Gastrocnemius medialis (tissue), 4 donors: ENCODE measurements at regions not wholly inside any gene's neighbourhood (a gene's known extent, or its start where the extent isn't known, plus 50 kb on each side); places are given as distances from the start of the nearest gene placed in this dataset.

ENCODE experiments used
- ATAC-seq, 2 donors: fragments of 150-250 bp; one replicate each; pipeline ENCODE4 v1.9.1; 2016
- DNase-seq, 2 donors: peaks; one replicate each; pipeline ENCODE4 v3.0.0-alpha.2; 2019
- H3K27ac ChIP-seq, 4 donors: fragments of 200-600 bp; sonication (generic); 1 replicate in 1 of 4; 2 replicates in 3 of 4; pipeline ENCODE4 v1.5.1; 2016 to 2018; ENCODE audit warnings: mild to moderate bottlenecking in 2 of 4, moderate library complexity in 1 of 4
- H3K27me3 ChIP-seq, 3 donors: fragments of 200-600 bp; sonication (generic) in 2 of 3; 1 replicate in 1 of 3; 2 replicates in 2 of 3; pipeline versions ENCODE4 v1.5.1 to v1.6.0; 2016 to 2019; ENCODE audit warnings: mild to moderate bottlenecking in 1 of 3, moderate library complexity in 1 of 3
- H3K36me3 ChIP-seq, 2 donors: fragments of 200-600 bp; sonication (generic) in 1 of 2; one replicate each; pipeline ENCODE4 v1.5.1; 2017 to 2018
- H3K4me1 ChIP-seq, 2 donors: fragments of 200-600 bp; sonication (generic) in 1 of 2; one replicate each; pipeline ENCODE4 v1.5.1; 2016 to 2017; ENCODE audit warnings: mild to moderate bottlenecking in 2 of 2
- H3K4me3 ChIP-seq, 4 donors: fragments of 200-600 bp; sonication (generic) in 3 of 4; 1 replicate in 1 of 4; 2 replicates in 3 of 4; pipeline ENCODE4 v1.5.1; 2016 to 2019; ENCODE audit warnings: mild to moderate bottlenecking in 2 of 4
- H3K9me3 ChIP-seq, 3 donors: fragments of 200-600 bp; sonication (generic) in 2 of 3; 1 replicate in 1 of 3; 2 replicates in 2 of 3; pipeline ENCODE4 v1.5.1; 2016 to 2019
- POLR2A ChIP-seq, 2 donors: fragments of 450-650 bp; IDR thresholded peaks; one replicate each; pipeline ENCODE4 v1.6.1; 2017; ENCODE audit warnings: antibody characterized with exemption in 2 of 2, mild to moderate bottlenecking in 2 of 2, moderate library complexity in 2 of 2
- in situ Hi-C, 4 donors: fragments of 200-750 bp; cut with MboI; loops; one replicate each; pipeline versions ENCODE4 v1.15.0 to v1.8.0; 2017; ENCODE audit warnings: low sequenced_read_pairs in 4 of 4
- intact Hi-C: fragments of 100-400 bp; cut with DNase I; formaldehyde crosslinking; loops from one replicate; pipeline ENCODE4 v1.15.1; 2023; ENCODE audit warnings: low total_unique reads
- TF ChIP-seq, protein P1 (sequence below), 5 experiments: fragments of 450-650 bp in 3 of 5; fragments of 200-600 bp in 2 of 5; sonication (generic) in 2 of 5; IDR thresholded peaks in 4 of 5; conservative IDR thresholded peaks in 1 of 5; 1 replicate in 4 of 5; 2 replicates in 1 of 5; pipeline ENCODE4 v1.5.1; 2016 to 2019; ENCODE audit warnings: antibody characterized with exemption in 5 of 5, mild to moderate bottlenecking in 3 of 5, moderate library complexity in 3 of 5

DNA sequence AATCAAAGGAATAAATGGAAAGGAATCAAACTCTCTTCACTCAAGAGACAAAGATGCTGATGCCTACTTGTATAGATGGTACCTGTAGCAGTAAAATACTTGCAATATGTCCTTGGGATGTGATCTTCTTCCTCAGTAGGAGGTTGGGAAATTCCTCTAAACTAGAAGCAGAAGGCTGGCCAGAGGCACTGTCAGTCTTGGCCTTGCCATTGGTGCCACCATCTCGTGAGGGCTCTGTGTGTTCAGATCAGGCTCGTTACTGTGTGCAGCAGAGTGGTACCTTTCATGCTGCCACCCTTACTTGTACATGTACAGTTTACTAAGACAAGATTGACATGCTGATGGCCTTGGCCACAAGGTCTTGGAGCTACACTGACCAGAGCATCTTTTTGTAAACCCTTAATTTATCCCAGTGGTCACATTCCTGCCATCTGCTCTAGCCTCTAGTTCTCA is 169.0 kb downstream of the MYCN start:
- in situ Hi-C loops = no loop called here
- H3K27ac ChIP-seq = no peak overlapping the region
- H3K9me3 ChIP-seq = no peaks in the 10 kb centered on the region
- TF ChIP-seq POLR2A (IDR thresholded peaks at IDR 0.05) = no peak
- TF ChIP-seq, protein P1, sequence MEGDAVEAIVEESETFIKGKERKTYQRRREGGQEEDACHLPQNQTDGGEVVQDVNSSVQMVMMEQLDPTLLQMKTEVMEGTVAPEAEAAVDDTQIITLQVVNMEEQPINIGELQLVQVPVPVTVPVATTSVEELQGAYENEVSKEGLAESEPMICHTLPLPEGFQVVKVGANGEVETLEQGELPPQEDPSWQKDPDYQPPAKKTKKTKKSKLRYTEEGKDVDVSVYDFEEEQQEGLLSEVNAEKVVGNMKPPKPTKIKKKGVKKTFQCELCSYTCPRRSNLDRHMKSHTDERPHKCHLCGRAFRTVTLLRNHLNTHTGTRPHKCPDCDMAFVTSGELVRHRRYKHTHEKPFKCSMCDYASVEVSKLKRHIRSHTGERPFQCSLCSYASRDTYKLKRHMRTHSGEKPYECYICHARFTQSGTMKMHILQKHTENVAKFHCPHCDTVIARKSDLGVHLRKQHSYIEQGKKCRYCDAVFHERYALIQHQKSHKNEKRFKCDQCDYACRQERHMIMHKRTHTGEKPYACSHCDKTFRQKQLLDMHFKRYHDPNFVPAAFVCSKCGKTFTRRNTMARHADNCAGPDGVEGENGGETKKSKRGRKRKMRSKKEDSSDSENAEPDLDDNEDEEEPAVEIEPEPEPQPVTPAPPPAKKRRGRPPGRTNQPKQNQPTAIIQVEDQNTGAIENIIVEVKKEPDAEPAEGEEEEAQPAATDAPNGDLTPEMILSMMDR (IDR thresholded peaks at IDR 0.05 in 4 of 5, conservative IDR thresholded peaks at IDR 0.05 in 1 of 5) = no peak
- H3K36me3 ChIP-seq = no peaks in the 10 kb centered on the region
- H3K4me1 ChIP-seq = no peaks in the 10 kb centered on the region
- ATAC-seq (no peak), DNase-seq (no peak)
- intact Hi-C loops = no loop called here
- H3K4me3 ChIP-seq = no peak overlapping the region
- no peaks in the 10 kb centered on the region for H3K27me3 ChIP-seq

DNA sequence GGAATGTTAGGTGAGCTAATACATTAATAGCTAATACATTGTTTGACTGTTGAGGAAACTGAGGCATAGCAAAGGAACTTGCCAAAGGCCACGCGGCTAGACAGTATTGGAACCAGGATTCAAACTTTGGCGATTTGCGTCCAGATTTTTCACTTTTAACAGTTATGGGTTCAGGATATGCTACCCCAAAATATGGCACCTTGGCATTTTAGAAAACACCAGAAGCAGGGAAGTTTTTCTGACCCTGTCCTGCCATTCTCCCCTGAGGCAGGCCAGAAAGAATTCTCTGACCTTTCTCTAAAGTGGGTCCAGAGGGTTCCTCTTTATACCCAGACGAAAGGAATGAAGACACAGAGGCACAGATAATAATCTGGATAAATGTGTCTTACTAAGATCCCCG is 166.9 kb downstream of the MYCN start:
- no peak for TF ChIP-seq POLR2A (IDR thresholded peaks at IDR 0.05)
- TF ChIP-seq, protein P1 (IDR thresholded peaks at IDR 0.05 in 4 of 5, conservative IDR thresholded peaks at IDR 0.05 in 1 of 5) = no peak
- intact Hi-C loops = no loop called here
- H3K27ac ChIP-seq = no peak overlapping the region
- H3K27me3 ChIP-seq = no peaks in the 10 kb centered on the region
- no peak overlapping the region for H3K4me3 ChIP-seq
- no peak for DNase-seq
- no peak for ATAC-seq
- no peaks in the 10 kb centered on the region for H3K36me3 ChIP-seq
- in situ Hi-C loops = no loop called here
- no peaks in the 10 kb centered on the region for H3K9me3 ChIP-seq
- no peaks in the 10 kb centered on the region for H3K4me1 ChIP-seq

DNA sequence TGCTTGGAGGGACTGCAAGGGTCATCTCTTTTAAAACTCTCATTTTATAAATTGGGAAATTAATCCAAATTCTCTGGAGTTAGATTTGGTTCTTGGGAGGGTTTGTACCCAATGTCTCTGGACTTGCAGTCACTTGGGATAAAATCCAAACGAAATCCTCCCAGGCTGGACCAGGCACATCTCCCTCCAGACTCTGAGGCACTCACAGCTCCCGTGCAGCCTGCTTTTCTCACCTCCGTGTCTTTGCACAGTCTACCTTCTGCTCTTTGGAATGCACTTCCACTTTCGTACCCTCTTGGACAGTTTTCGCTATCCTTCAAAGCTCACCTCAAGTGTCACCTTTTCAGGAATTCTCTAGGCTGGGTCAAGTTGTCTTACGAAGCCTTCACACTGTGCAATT is 166.3 kb downstream of the MYCN start:
- TF ChIP-seq, protein P1 (IDR thresholded peaks at IDR 0.05 in 4 of 5, conservative IDR thresholded peaks at IDR 0.05 in 1 of 5) = no peak
- no peak for TF ChIP-seq POLR2A (IDR thresholded peaks at IDR 0.05)
- in situ Hi-C loops (no loop called here), intact Hi-C loops (no loop called here)
- Histone ChIP-seq H3K27me3 (no peaks in the 10 kb centered on the region), H3K36me3 (no peaks in the 10 kb centered on the region), H3K4me3 (no peak overlapping the region), H3K9me3 (no peaks in the 10 kb centered on the region), H3K27ac (no peak overlapping the region), H3K4me1 (no peaks in the 10 kb centered on the region)
- DNase-seq (no peak), ATAC-seq (no peak)

DNA sequence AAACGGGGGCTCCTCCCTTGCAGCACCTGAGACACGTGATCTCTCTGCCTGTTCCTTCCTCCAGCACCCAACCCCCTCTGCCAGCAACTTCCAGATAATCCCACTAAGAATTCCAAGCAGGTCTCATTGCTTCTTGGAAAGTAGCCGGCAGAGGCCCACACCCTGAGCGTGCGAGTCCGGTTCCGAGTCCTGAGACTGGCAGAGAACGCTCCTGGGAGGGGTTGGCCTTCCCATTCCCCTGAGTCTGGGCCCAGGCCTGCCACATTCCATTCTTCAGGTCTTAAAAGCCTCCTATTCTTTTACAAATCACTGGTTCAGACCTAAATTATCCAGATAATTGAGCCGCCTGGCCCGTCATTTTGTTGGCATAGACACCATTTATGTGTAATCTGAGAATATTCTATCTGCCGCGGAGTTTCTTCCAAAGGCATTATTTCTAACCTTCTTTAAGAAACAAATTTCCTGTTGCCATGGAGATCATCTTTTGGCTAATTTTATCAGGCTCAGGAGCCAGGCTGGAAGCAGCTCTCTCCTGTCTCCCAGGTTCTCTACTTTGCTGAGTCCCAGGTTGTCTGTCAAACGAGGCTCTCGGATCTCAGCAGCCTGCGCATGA is 165.4 kb downstream of the MYCN start:
- DNase-seq (no peak), ATAC-seq (no peak)
- intact Hi-C loops = no loop called here
- Histone ChIP-seq H3K27ac (no peak overlapping the region), H3K9me3 (no peaks in the 10 kb centered on the region), H3K4me1 (no peaks in the 10 kb centered on the region), H3K36me3 (no peaks in the 10 kb centered on the region), H3K4me3 (no peak overlapping the region), H3K27me3 (no peaks in the 10 kb centered on the region)
- in situ Hi-C loops = no loop called here
- TF ChIP-seq, protein P1 (IDR thresholded peaks at IDR 0.05 in 4 of 5, conservative IDR thresholded peaks at IDR 0.05 in 1 of 5) = no peak
- no peak for TF ChIP-seq POLR2A (IDR thresholded peaks at IDR 0.05)
